ENCODE measurements at regions not wholly inside any gene's neighbourhood (a gene's known extent, or its start where the extent isn't known, plus 50 kb on each side); places are given as distances from the start of the nearest gene placed in this dataset.
"Not testable (repeated sequence)": the region's sequence is repeated elsewhere in the genome, so short reads cannot be mapped to it uniquely, and the experiment has no call there.

- Histone ChIP-seq H3K4me1 (no peaks in the 10 kb centered on the region), H3K9me3 (no peaks in the 10 kb centered on the region), H3K36me3 (no peaks in the 10 kb centered on the region), H3K27me3 (no peaks in the 10 kb centered on the region), H3K27ac (no peak overlapping the region), H3K4me3 (no peak overlapping the region)
- no peak for TF ChIP-seq CTCF (IDR thresholded peaks at IDR 0.05)
- TF ChIP-seq POLR2AphosphoS5 (IDR thresholded peaks at IDR 0.05): no peak
- TF ChIP-seq EP300 (IDR thresholded peaks at IDR 0.05): no peak
- no peak for TF ChIP-seq POLR2A (IDR thresholded peaks at IDR 0.05)
- no peak for DNase-seq (ENCODE audit: low spot score in 2 of 2)
- WGBS: 46% methylated on average over 3 of the region's 3 CpGs
Observed at GRCh38 chr5:90095292-90096060, 314.1 kb downstream of the CETN3 start.

- DNase-seq (ENCODE audit: low spot score in 2 of 2): no peak
- 20% methylated on average over 3 of the region's 3 CpGs for WGBS
- no peaks in the 10 kb centered on the region for H3K4me1 ChIP-seq
- no peaks in the 10 kb centered on the region for H3K36me3 ChIP-seq
- no peaks in the 10 kb centered on the region for H3K27me3 ChIP-seq
- no peaks in the 10 kb centered on the region for H3K9me3 ChIP-seq
- no peak overlapping the region for H3K4me3 ChIP-seq
- no peak overlapping the region for H3K27ac ChIP-seq
- TF ChIP-seq CTCF (IDR thresholded peaks at IDR 0.05) (no peak), POLR2AphosphoS5 (IDR thresholded peaks at IDR 0.05) (no peak), EP300 (IDR thresholded peaks at IDR 0.05) (no peak), POLR2A (IDR thresholded peaks at IDR 0.05) (no peak)
Observed at GRCh38 chr5:90093751-90094485, 315.6 kb downstream of the CETN3 start.

GRCh38 chr5:90092734-90093133 lies 316.8 kb downstream of the CETN3 start:
- Histone ChIP-seq H3K27me3 (no peaks in the 10 kb centered on the region), H3K4me3 (no peak overlapping the region), H3K9me3 (no peaks in the 10 kb centered on the region), H3K27ac (no peak overlapping the region), H3K4me1 (no peaks in the 10 kb centered on the region), H3K36me3 (no peaks in the 10 kb centered on the region)
- 76% methylated on average over 3 of the region's 3 CpGs for WGBS
- DNase-seq (ENCODE audit: low spot score in 2 of 2): no peak
- TF ChIP-seq POLR2A (IDR thresholded peaks at IDR 0.05) (no peak), EP300 (IDR thresholded peaks at IDR 0.05) (no peak), POLR2AphosphoS5 (IDR thresholded peaks at IDR 0.05) (no peak), CTCF (IDR thresholded peaks at IDR 0.05) (no peak)

- H3K27ac ChIP-seq: no peak overlapping the region
- no peaks in the 10 kb centered on the region for H3K9me3 ChIP-seq
- WGBS: 93% methylated on average over 3 of the region's 3 CpGs
- DNase-seq (ENCODE audit: low spot score in 2 of 2): no peak
- H3K4me3 ChIP-seq: no peak overlapping the region
- no peaks in the 10 kb centered on the region for H3K27me3 ChIP-seq
- no peaks in the 10 kb centered on the region for H3K36me3 ChIP-seq
- no peaks in the 10 kb centered on the region for H3K4me1 ChIP-seq
- TF ChIP-seq EP300 (IDR thresholded peaks at IDR 0.05) (no peak), CTCF (IDR thresholded peaks at IDR 0.05) (no peak), POLR2A (IDR thresholded peaks at IDR 0.05) (no peak), POLR2AphosphoS5 (IDR thresholded peaks at IDR 0.05) (no peak)
Observed at GRCh38 chr5:90084342-90084741, 325.2 kb downstream of the CETN3 start.

- H3K4me1 ChIP-seq; H3K27ac ChIP-seq; H3K9me3 ChIP-seq; H3K4me3 ChIP-seq; DNase-seq (ENCODE audit: low spot score in 2 of 2); H3K36me3 ChIP-seq; H3K27me3 ChIP-seq: not testable (repeated sequence)
- WGBS: 90% methylated on average over 22 of the region's 22 CpGs
Observed at GRCh38 chr5:90073026-90073570, 336.5 kb downstream of the CETN3 start.
